Muscle layer of duodenum (tissue), 2 donors: ENCODE measurements at regions not wholly inside any gene's neighbourhood (a gene's known extent, or its start where the extent isn't known, plus 50 kb on each side); places are given as distances from the start of the nearest gene placed in this dataset.

Experiments
- H3K27ac ChIP-seq: one replicate; pipeline ENCODE4 v1.7.0; 2013; ENCODE audit warnings: mild to moderate bottlenecking, low read length
- H3K27me3 ChIP-seq: one replicate; pipeline ENCODE4 v1.7.0; 2013; ENCODE audit warnings: low read depth, mild to moderate bottlenecking, control low read depth, low read length
- H3K36me3 ChIP-seq, 2 donors: one replicate each; pipeline ENCODE4 v1.7.0; 2013; ENCODE audit warnings: low read length in 2 of 2, control low read depth in 1 of 2, mild to moderate bottlenecking in 1 of 2; ENCODE audit not compliant: insufficient read depth in 2 of 2, control insufficient read depth in 1 of 2
- H3K4me1 ChIP-seq, 2 donors: one replicate each; pipeline ENCODE4 v1.7.0; 2013; ENCODE audit warnings: low read length in 2 of 2, mild to moderate bottlenecking in 2 of 2, control low read depth in 1 of 2, moderate library complexity in 1 of 2; ENCODE audit not compliant: insufficient read depth in 2 of 2, control insufficient read depth in 1 of 2
- H3K4me3 ChIP-seq, 2 donors: one replicate each; pipeline ENCODE4 v1.7.0; 2013; ENCODE audit warnings: low read length in 2 of 2, low read depth in 1 of 2, mild to moderate bottlenecking in 1 of 2
- H3K9me3 ChIP-seq, 2 donors: one replicate each; pipeline ENCODE4 v1.7.0; 2013; ENCODE audit warnings: low read length in 2 of 2, control low read depth in 1 of 2, mild to moderate bottlenecking in 1 of 2; ENCODE audit not compliant: control insufficient read depth in 1 of 2
- donor health status: healthy.

GRCh38 chr3:110291886-110292501 is 779.6 kb upstream of the NECTIN3 start:
- H3K27ac ChIP-seq: no peak overlapping the region
- no peaks in the 10 kb centered on the region for H3K4me1 ChIP-seq
- H3K27me3 ChIP-seq: no peaks in the 10 kb centered on the region
- no peaks in the 10 kb centered on the region for H3K9me3 ChIP-seq
- H3K36me3 ChIP-seq: no peaks in the 10 kb centered on the region
- no peak overlapping the region for H3K4me3 ChIP-seq

GRCh38 chr3:110293660-110294059 is 778.0 kb upstream of the NECTIN3 start:
- Histone ChIP-seq H3K9me3 (no peaks in the 10 kb centered on the region), H3K4me3 (no peak overlapping the region), H3K27ac (no peak overlapping the region), H3K36me3 (no peaks in the 10 kb centered on the region), H3K27me3 (no peaks in the 10 kb centered on the region), H3K4me1 (no peaks in the 10 kb centered on the region)

- H3K27ac ChIP-seq: no peak overlapping the region
- no peaks in the 10 kb centered on the region for H3K27me3 ChIP-seq
- no peaks in the 10 kb centered on the region for H3K36me3 ChIP-seq
- H3K9me3 ChIP-seq: no peaks in the 10 kb centered on the region
- no peaks in the 10 kb centered on the region for H3K4me1 ChIP-seq
- no peak overlapping the region for H3K4me3 ChIP-seq
Observed at GRCh38 chr3:110296885-110297284, 774.7 kb upstream of the NECTIN3 start.

- no peak overlapping the region for H3K27ac ChIP-seq
Observed at GRCh38 chr3:110301781-110302180, 769.8 kb upstream of the NECTIN3 start.

GRCh38 chr3:110307065-110307809 is 764.4 kb upstream of the NECTIN3 start:
- no peaks in the 10 kb centered on the region for H3K36me3 ChIP-seq

More at GRCh38 chr3:110301781-110302180, 769.8 kb upstream of the NECTIN3 start:
- Histone ChIP-seq H3K4me3 (no peak overlapping the region), H3K4me1 (no peaks in the 10 kb centered on the region), H3K9me3 (no peaks in the 10 kb centered on the region), H3K27me3 (no peaks in the 10 kb centered on the region), H3K36me3 (no peaks in the 10 kb centered on the region)

GRCh38 chr3:110311541-110311940 is 760.1 kb upstream of the NECTIN3 start:
- H3K27me3 ChIP-seq: no peaks in the 10 kb centered on the region
- H3K27ac ChIP-seq: no peak overlapping the region
- H3K36me3 ChIP-seq: no peaks in the 10 kb centered on the region
- no peak overlapping the region for H3K4me3 ChIP-seq
- no peaks in the 10 kb centered on the region for H3K4me1 ChIP-seq
- H3K9me3 ChIP-seq: no peaks in the 10 kb centered on the region

More at GRCh38 chr3:110307065-110307809, 764.4 kb upstream of the NECTIN3 start:
- no peaks in the 10 kb centered on the region for H3K4me1 ChIP-seq
- H3K4me3 ChIP-seq: no peak overlapping the region
- H3K9me3 ChIP-seq: no peaks in the 10 kb centered on the region
- H3K27ac ChIP-seq: no peak overlapping the region
- H3K27me3 ChIP-seq: no peaks in the 10 kb centered on the region

GRCh38 chr3:110314512-110315114 is 757.0 kb upstream of the NECTIN3 start:
- H3K36me3 ChIP-seq: no peaks in the 10 kb centered on the region
- H3K27ac ChIP-seq: no peak overlapping the region
- H3K27me3 ChIP-seq: no peaks in the 10 kb centered on the region
- no peaks in the 10 kb centered on the region for H3K9me3 ChIP-seq
- H3K4me3 ChIP-seq: no peak overlapping the region
- H3K4me1 ChIP-seq: no peaks in the 10 kb centered on the region

GRCh38 chr3:110318108-110318507 is 753.5 kb upstream of the NECTIN3 start:
- Histone ChIP-seq H3K27ac (no peak overlapping the region), H3K27me3 (no peaks in the 10 kb centered on the region), H3K4me3 (no peak overlapping the region), H3K9me3 (no peaks in the 10 kb centered on the region), H3K36me3 (no peaks in the 10 kb centered on the region), H3K4me1 (no peaks in the 10 kb centered on the region)

GRCh38 chr3:110323349-110323748 is 748.3 kb upstream of the NECTIN3 start:
- H3K27ac ChIP-seq: no peak overlapping the region
- H3K4me3 ChIP-seq: no peak overlapping the region
- H3K36me3 ChIP-seq: no peaks in the 10 kb centered on the region
- H3K27me3 ChIP-seq: no peaks in the 10 kb centered on the region
- H3K9me3 ChIP-seq: no peaks in the 10 kb centered on the region
- H3K4me1 ChIP-seq: no peaks in the 10 kb centered on the region

- no peaks in the 10 kb centered on the region for H3K36me3 ChIP-seq
- no peak overlapping the region for H3K4me3 ChIP-seq
- H3K27ac ChIP-seq: no peak overlapping the region
- H3K4me1 ChIP-seq: no peaks in the 10 kb centered on the region
- H3K9me3 ChIP-seq: no peaks in the 10 kb centered on the region
- H3K27me3 ChIP-seq: no peaks in the 10 kb centered on the region
Observed at GRCh38 chr3:110324171-110324705, 747.4 kb upstream of the NECTIN3 start.

GRCh38 chr3:110327870-110328269 is 743.7 kb upstream of the NECTIN3 start:
- Histone ChIP-seq H3K9me3 (no peaks in the 10 kb centered on the region), H3K36me3 (no peaks in the 10 kb centered on the region), H3K27ac (no peak overlapping the region), H3K4me1 (no peaks in the 10 kb centered on the region), H3K27me3 (no peaks in the 10 kb centered on the region), H3K4me3 (no peak overlapping the region)
